H9 (cell line): ENCODE measurements at regions not wholly inside any gene's neighbourhood (a gene's known extent, or its start where the extent isn't known, plus 50 kb on each side); places are given as distances from the start of the nearest gene placed in this dataset.

ENCODE experiments used
- DNase-seq: peaks from one replicate; pipeline ENCODE4 v3.0.0-alpha.2; 2017
- H2AFZ ChIP-seq: one replicate; pipeline ENCODE4 v1.6.1; 2013; ENCODE audit warnings: mild to moderate bottlenecking, low read length, control low read depth, moderate library complexity
- H2AK5ac ChIP-seq: 2 replicates; pipeline ENCODE4 v1.6.1; 2013; ENCODE audit warnings: low read length, control low read depth, mixed read lengths; ENCODE audit not compliant: insufficient read length
- H2BK120ac ChIP-seq: one replicate; pipeline ENCODE4 v1.6.1; 2013; ENCODE audit warnings: low read depth, mild to moderate bottlenecking, low read length, control low read depth, inconsistent platforms; ENCODE audit not compliant: poor library complexity, severe bottlenecking
- H2BK12ac ChIP-seq: 2 replicates; pipeline ENCODE4 v1.6.1; 2013; ENCODE audit warnings: low read length, control low read depth, mixed read lengths, low read depth; ENCODE audit not compliant: insufficient read length
- H2BK15ac ChIP-seq: 2 replicates; pipeline ENCODE4 v1.6.1; 2013; ENCODE audit warnings: low read depth, low read length, control low read depth
- H2BK20ac ChIP-seq: one replicate; pipeline ENCODE4 v1.6.1; 2013; ENCODE audit warnings: low read depth, mild to moderate bottlenecking, low read length, control low read depth, inconsistent platforms; ENCODE audit not compliant: poor library complexity, severe bottlenecking
- H2BK5ac ChIP-seq: 2 replicates; pipeline ENCODE4 v1.6.1; 2013; ENCODE audit warnings: low read length, control low read depth, mixed read lengths; ENCODE audit not compliant: insufficient read length
- H3K14ac ChIP-seq: 2 replicates; pipeline ENCODE4 v1.6.1; 2013; ENCODE audit warnings: low read length, control low read depth; ENCODE audit not compliant: insufficient read depth
- H3K18ac ChIP-seq: 2 replicates; pipeline ENCODE4 v1.6.1; 2013; ENCODE audit warnings: low read depth, mild to moderate bottlenecking, mixed read lengths, low read length, control low read depth; ENCODE audit not compliant: insufficient read length
- H3K23ac ChIP-seq: 2 replicates; pipeline ENCODE4 v1.6.1; 2013; ENCODE audit warnings: low read length, control low read depth, mixed read lengths, low read depth; ENCODE audit not compliant: insufficient read length
- H3K23me2 ChIP-seq: 2 replicates; pipeline ENCODE4 v1.6.1; 2013; ENCODE audit warnings: low read depth, mild to moderate bottlenecking, mixed read lengths, low read length, control low read depth; ENCODE audit not compliant: insufficient read length, poor library complexity, severe bottlenecking
- H3K27ac ChIP-seq: 2 replicates; pipeline ENCODE4 v1.5.1; 2013; ENCODE audit warnings: low read length, control low read depth, mixed read lengths, low read depth; ENCODE audit not compliant: insufficient read length
- H3K27me3 ChIP-seq: 2 replicates; pipeline ENCODE4 v1.6.1; 2013; ENCODE audit warnings: low read length, control low read depth, inconsistent platforms; ENCODE audit not compliant: insufficient read depth
- H3K4ac ChIP-seq: 2 replicates; pipeline ENCODE4 v1.6.1; 2013; ENCODE audit warnings: low read depth, mild to moderate bottlenecking, control low read depth, inconsistent platforms, low read length, moderate library complexity
- H3K4me1 ChIP-seq: 2 replicates; pipeline ENCODE4 v1.6.1; 2013; ENCODE audit warnings: low read length, control low read depth, inconsistent platforms; ENCODE audit not compliant: insufficient read depth
- H3K4me2 ChIP-seq: 2 replicates; pipeline ENCODE4 v1.6.1; 2013; ENCODE audit warnings: low read length, control low read depth, mixed read lengths; ENCODE audit not compliant: insufficient read length, insufficient read depth
- H3K56ac ChIP-seq: 2 replicates; pipeline ENCODE4 v1.6.1; 2013; ENCODE audit warnings: low read depth, mild to moderate bottlenecking, mixed read lengths, low read length, control low read depth; ENCODE audit not compliant: insufficient read length
- H3K79me1 ChIP-seq: 2 replicates; pipeline ENCODE4 v1.6.1; 2013; ENCODE audit warnings: low read depth, mild to moderate bottlenecking, moderate library complexity, low read length, control low read depth, inconsistent platforms; ENCODE audit not compliant: insufficient read depth, poor library complexity, severe bottlenecking
- H3K79me2 ChIP-seq: 2 replicates; pipeline ENCODE4 v1.6.1; 2013; ENCODE audit warnings: low read length, control low read depth, inconsistent platforms; ENCODE audit not compliant: insufficient read depth
- H3K9ac ChIP-seq: 2 replicates; pipeline ENCODE4 v1.6.1; 2013; ENCODE audit warnings: low read length, control low read depth, mixed read lengths; ENCODE audit not compliant: insufficient read length; ENCODE audit errors: extremely low read depth
- H3K9me3 ChIP-seq: one replicate; pipeline ENCODE4 v1.6.1; 2013; ENCODE audit warnings: low read depth, low read length, inconsistent platforms; ENCODE audit not compliant: control insufficient read depth
- H3T11ph ChIP-seq: one replicate; pipeline ENCODE4 v1.6.1; 2013; ENCODE audit warnings: mild to moderate bottlenecking, low read length, control low read depth, inconsistent platforms
- H4K20me1 ChIP-seq: one replicate; pipeline ENCODE4 v1.6.1; 2013; ENCODE audit not compliant: control insufficient read depth, insufficient read length, insufficient read depth
- H4K5ac ChIP-seq: 2 replicates; pipeline ENCODE4 v1.6.1; 2013; ENCODE audit warnings: low read depth, mild to moderate bottlenecking, mixed read lengths, low read length, control low read depth; ENCODE audit not compliant: insufficient read length
- H4K8ac ChIP-seq: replicated peaks from 2 replicates; pipeline ENCODE4 v1.6.1; 2013; ENCODE audit warnings: low read length, control low read depth, mixed read lengths, low read depth; ENCODE audit not compliant: insufficient read length
- H4K91ac ChIP-seq: 2 replicates; pipeline ENCODE4 v1.6.1; 2013; ENCODE audit warnings: low read depth, mild to moderate bottlenecking, moderate library complexity, mixed read lengths, low read length, control low read depth; ENCODE audit not compliant: insufficient read length
- H3K27ac Mint-ChIP-seq, 3 experiments: 2 replicates in 2 of 3; 3 replicates in 1 of 3; pipeline ENCODE4 v1.8.0; 2020 to 2021; ENCODE audit warnings: mixed read lengths in 3 of 3, mild to moderate bottlenecking in 1 of 3, moderate library complexity in 1 of 3
- H3K27me3 Mint-ChIP-seq: 2 replicates; pipeline ENCODE4 v1.8.0; 2021; ENCODE audit warnings: low read depth, mild to moderate bottlenecking, moderate library complexity, mixed read lengths
- H3K36me3 Mint-ChIP-seq, 3 experiments: 2 replicates in 2 of 3; 3 replicates in 1 of 3; pipeline ENCODE4 v1.8.0; 2020 to 2021; ENCODE audit warnings: low read depth in 3 of 3, mixed read lengths in 3 of 3; ENCODE audit not compliant: insufficient read depth in 1 of 3
- H3K4me1 Mint-ChIP-seq, 2 experiments: 2 replicates each; pipeline ENCODE4 v1.8.0; 2020; ENCODE audit warnings: mixed read lengths in 2 of 2
- H3K4me3 Mint-ChIP-seq, 2 experiments: 2 replicates in 1 of 2; 3 replicates in 1 of 2; pipeline ENCODE4 v1.8.0; 2020 to 2021; ENCODE audit warnings: mild to moderate bottlenecking in 2 of 2, mixed read lengths in 2 of 2, moderate library complexity in 1 of 2
- H3K9me3 Mint-ChIP-seq, 2 experiments: 2 replicates in 1 of 2; 3 replicates in 1 of 2; pipeline ENCODE4 v1.8.0; 2020; ENCODE audit warnings: mild to moderate bottlenecking in 2 of 2, mixed read lengths in 2 of 2, moderate library complexity in 1 of 2
- WGBS: extraction: QIAGEN DNeasy Blood & Tissue Kit; methylation state at CpG from one replicate; pipeline ENCODE4 v1.1.7; 2013; ENCODE audit warnings: missing lambda C conversion rate, low lambda C conversion rate, mixed read lengths; ENCODE audit not compliant: insufficient read length; ENCODE audit errors: extremely low coverage; 5-methylcytosine and 5-hydroxymethylcytosine counted together
- TF ChIP-seq, protein P1 (sequence below): fragments of 200-600 bp; sonication (generic); conservative IDR thresholded peaks from 3 replicates; pipeline ENCODE4 v1.8.0; 2021; ENCODE audit warnings: antibody characterized with exemption, mild to moderate bottlenecking

DNA sequence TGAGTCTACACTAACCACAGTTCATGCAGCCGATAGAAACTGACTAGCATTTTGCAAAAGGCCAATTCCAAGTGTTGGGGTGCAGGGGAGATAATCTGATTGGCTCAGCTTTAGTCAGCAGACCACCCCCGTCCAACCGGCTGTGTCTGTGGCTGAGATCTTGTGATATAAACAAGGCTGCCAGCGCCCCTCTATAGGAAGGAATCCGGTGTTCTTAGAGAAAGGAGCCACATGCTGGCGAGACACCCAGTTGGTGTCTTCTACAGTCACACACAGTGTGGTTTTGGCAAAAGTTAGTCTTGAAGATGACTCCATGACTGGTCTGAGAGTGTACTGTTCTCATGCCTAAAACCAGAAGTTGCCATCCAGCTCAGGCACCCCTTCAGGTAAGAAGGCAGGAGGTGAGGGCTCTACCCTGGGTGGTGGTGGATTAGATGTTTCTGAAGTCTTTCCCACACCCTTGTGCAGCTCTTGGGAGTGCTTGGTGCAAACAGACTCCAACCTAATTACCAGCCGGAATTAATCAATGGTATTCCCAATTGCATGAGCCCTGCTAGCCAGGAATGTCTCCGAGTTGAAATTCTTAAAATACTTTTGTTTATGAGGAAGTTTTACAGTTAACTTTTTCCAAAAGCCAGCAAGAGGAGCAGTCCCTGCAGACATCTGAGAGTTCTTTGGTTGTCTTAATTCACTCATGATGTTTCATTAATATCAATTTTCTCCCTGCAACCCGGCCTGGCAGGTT, 172.3 kb upstream of the IRX6 start:
- no peak overlapping the region for H3T11ph ChIP-seq
- H3K9me3 ChIP-seq = no peaks in the 10 kb centered on the region
- Mint-ChIP-seq H3K9me3 (peaks cover 4 to 5% of the 10 kb centered on the region in 2 experiments; a peak in 3 of 5 replicates), H3K4me1 (peaks cover 10 to 13% of the 10 kb centered on the region in 2 experiments), H3K36me3 (no peaks in the 10 kb centered on the region), H3K27me3 (0 out of 2 replicates have a peak, but pooled peaks cover 3% of the 10 kb centered on the region), H3K4me3 (no peak overlapping the region), H3K27ac (peak overlapping the region in 1 of 3 experiments; percentile 68; a peak in 1 of 7 replicates)
- no peak overlapping the region for H3K18ac ChIP-seq
- no peak overlapping the region for H3K23ac ChIP-seq
- no peak overlapping the region for H2AK5ac ChIP-seq
- no peaks in the 10 kb centered on the region for H4K20me1 ChIP-seq
- H3K23me2 ChIP-seq = no peaks in the 10 kb centered on the region
- no peaks in the 10 kb centered on the region for H3K27me3 ChIP-seq
- H3K56ac ChIP-seq = no peak overlapping the region
- H3K4me2 ChIP-seq = no peak overlapping the region
- H3K4ac ChIP-seq = no peak overlapping the region
- no peak overlapping the region for H4K91ac ChIP-seq
- H2BK20ac ChIP-seq = no peak overlapping the region
- H3K9ac ChIP-seq = no peak overlapping the region
- H4K5ac ChIP-seq = no peak overlapping the region
- no peaks in the 10 kb centered on the region for H3K79me1 ChIP-seq
- H2AFZ ChIP-seq = no peak overlapping the region
- H3K79me2 ChIP-seq = no peaks in the 10 kb centered on the region
- no peak for DNase-seq
- H2BK15ac ChIP-seq = no peak overlapping the region
- no peak overlapping the region for H3K27ac ChIP-seq
- no peak overlapping the region for H4K8ac ChIP-seq
- no peak overlapping the region for H3K14ac ChIP-seq
- H2BK120ac ChIP-seq = no peak overlapping the region
- H2BK12ac ChIP-seq = no peak overlapping the region
- TF ChIP-seq, protein P1, sequence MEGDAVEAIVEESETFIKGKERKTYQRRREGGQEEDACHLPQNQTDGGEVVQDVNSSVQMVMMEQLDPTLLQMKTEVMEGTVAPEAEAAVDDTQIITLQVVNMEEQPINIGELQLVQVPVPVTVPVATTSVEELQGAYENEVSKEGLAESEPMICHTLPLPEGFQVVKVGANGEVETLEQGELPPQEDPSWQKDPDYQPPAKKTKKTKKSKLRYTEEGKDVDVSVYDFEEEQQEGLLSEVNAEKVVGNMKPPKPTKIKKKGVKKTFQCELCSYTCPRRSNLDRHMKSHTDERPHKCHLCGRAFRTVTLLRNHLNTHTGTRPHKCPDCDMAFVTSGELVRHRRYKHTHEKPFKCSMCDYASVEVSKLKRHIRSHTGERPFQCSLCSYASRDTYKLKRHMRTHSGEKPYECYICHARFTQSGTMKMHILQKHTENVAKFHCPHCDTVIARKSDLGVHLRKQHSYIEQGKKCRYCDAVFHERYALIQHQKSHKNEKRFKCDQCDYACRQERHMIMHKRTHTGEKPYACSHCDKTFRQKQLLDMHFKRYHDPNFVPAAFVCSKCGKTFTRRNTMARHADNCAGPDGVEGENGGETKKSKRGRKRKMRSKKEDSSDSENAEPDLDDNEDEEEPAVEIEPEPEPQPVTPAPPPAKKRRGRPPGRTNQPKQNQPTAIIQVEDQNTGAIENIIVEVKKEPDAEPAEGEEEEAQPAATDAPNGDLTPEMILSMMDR = no peak
- WGBS = no CpG with 5 or more reads among the region's 9 CpGs
- H3K4me1 ChIP-seq = peaks cover 2% of the 10 kb centered on the region; the same call in 1 of the 2 replicates
- H2BK5ac ChIP-seq = no peak overlapping the region
